ENCODE measurements at regions not wholly inside any gene's neighbourhood (a gene's known extent, or its start where the extent isn't known, plus 50 kb on each side); places are given as distances from the start of the nearest gene placed in this dataset.
A peak's percentile ranks its signal among the peaks of the same experiment; 100 is the strongest.
"Not testable (repeated sequence)": the region's sequence is repeated elsewhere in the genome, so short reads cannot be mapped to it uniquely, and the experiment has no call there.

DNA sequence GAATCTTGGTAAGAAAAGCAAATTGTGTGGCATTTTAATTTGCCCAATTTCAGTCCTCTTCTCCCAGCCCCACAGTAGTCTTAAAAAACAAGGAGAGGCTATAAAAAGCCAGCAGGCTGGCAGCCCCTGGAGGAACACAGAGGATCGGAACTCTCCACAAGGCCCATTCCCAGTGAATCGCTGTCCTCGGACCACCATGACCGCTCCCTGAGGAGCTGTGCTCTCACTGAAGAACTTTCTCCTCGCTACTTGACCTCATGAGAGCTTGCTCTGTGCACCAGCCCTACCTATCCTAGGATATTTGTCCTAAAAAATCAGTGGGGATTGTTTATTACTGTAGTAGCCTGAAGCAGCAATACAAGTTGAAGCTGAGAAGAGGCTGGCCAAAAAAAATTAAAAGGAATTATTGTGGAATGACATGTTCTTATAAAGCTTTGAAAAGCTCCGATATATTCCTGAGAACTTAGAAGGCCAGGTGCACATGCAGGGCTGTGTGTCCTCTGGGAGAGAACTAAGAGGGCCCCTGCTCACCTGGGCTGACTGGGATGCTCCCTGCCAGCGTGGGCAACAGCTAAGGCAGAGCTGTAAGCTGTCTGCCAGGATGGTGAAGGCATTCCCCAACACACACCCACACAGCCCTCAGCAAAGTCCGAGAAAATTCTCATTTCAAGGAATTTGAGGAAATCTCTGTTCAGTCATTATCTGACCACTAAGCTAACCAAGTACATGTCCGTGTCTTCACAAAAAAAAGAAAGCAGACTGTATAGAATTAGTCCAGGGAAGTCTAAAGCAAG is 148.8 kb upstream of the SFSWAP start:
- DNase-seq = no peak

DNA sequence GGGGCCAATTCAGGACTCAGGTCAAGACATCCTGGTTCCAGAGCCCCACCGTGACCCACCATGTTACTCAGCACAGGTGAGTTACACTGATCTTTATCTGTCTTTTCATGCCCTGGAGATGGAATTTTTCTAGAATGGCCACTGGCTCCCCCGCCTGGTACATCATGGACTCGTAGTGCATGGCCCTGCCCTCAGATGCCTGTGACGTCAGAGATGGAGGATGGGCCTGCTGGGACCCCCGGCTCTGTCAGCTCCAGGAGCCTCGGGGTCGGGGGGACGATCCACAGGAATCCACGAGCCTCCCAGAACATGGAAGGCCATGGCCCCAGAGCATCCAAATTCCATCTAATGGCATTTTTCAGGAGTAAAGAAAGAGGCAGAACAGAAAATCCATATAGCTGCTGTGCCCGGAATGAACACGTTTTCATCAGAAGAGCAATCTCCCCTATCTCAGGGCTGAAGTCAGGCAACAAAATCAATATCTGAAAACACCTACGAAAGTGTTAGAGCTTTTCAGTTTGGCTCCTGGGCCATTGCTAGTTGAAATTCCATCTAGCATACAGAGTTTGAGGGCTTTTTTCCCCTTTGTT is 146.7 kb upstream of the SFSWAP start:
- DNase-seq = peak; percentile 5

DNA sequence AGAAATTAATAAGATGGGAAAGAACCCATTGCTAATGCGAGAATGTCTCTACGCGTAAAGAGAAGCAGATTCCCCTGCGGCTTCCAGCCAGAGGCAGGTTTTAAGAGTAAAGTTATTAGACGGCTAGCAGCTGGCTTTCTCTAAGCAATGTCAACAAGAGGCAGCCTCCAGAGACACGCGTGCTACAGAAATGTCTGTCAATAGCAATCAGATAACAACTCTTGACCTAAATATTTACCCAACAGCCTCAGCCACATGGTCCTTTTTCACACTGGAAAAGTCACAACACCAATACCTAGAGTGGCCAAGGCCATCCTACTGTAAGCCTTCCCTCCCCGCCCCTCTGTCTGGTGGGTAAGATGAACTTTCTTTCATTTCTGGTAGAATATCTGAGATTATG is 146.0 kb upstream of the SFSWAP start:
- no peak for DNase-seq

DNA sequence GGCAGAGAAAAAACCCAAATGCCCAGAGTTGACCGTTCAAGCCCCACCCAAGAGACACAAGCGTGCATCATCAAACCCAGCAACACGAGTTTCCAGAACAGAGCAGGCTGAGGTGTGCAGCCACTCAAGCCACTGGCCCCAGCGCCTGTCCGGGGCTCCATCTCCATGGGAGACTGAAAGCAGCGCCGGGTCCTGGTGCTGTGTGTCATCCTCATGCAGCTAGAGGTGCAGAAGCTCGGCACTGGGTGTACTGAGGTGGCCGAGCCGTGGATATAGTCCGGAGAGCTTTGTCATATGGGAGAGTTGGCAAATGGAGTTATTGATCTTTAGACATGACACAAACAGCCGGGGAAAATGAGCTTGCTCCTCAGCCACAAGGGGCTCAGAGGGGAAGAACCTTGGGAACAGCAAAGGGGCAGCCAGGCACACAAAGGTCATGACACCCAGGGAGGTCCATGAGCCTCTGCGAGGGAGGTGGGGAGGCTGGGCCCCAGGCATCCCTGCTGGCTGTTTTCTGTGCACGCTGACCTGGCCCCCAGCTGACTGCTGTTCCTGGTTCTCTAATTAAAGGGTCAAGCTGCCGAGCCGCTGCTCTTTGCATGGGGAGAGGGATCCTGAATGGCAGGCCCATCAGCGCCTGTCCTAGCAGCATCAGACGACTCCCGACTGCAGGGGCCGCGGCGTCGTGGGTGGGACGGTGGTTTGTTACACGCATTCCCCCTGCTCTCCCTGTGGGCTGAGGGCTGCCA is 145.4 kb upstream of the SFSWAP start:
- DNase-seq = no peak

DNA sequence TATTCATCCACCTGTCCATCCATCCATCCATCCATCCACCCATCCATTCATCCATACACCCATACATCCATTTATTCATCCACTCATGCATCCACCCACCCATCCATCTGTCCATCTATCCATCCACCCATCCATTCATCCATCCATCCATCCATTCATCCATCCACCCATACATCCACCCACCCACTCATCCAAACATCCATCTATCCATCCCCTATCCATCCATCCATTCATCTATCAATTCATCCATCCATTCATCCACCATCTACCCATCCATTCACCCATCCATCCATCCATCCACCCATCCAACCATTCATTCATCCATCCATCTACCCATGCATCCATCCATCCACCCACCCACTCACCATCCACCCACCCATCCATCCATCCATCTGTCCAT is 142.6 kb upstream of the SFSWAP start:
- no peak for DNase-seq

DNA sequence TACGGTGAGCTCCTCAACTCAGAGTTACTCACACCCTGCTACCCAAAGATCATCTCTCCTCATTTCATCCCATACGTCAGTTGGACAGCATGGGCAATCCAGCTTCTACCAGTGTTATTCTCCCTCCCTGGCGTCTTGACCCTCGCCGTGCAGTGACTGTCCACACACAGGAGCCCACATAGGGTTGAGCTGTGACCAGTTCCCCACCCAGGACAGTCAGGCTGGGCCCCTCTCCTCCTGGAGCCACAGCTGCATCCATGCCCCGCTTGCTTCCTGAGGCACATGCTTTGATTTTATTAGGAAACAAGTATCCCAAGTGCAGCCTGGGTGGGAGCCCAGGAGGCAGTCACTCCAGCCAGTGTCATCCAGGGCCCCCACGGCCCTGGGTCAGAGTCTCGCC is 140.3 kb upstream of the SFSWAP start:
- DNase-seq = no peak

DNA sequence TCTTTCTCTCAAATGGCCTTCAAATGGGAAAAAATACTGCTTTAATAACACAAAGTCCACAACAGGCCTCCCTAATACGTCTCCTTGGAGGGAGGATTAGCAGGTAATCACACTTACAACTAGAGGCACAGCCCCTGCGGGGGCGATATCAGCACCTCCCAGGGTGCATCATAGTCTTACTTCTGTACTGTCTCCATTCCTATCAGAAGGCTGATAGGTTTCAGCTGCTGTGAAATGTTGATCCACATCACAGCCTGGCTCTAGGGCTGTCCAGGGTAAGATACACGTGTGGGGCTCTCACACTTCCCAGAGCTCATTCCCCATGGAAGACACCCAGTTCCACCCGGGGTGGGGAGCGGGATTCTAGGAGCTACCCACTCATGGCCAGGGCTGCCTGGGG is 139.1 kb upstream of the SFSWAP start:
- DNase-seq = no peak

DNA sequence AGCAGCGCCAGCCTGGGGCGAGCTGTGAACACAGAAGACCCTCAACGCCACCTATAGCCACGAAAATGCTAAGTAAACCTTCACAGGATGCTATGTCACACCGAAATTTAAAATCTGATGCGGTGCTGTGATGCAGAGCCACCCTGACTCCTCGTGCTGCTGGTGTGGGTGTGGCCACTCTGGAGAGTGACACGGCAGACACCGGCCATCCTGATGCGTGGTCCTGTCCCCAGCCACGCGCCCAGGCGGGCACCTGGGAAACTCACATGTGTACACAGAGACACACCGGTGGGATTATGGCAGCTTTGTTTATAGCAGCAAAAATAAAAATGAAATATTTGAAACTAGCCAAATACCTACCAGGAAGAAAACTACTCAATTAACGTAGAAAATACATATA is 138.3 kb upstream of the SFSWAP start:
- no peak for DNase-seq

DNA sequence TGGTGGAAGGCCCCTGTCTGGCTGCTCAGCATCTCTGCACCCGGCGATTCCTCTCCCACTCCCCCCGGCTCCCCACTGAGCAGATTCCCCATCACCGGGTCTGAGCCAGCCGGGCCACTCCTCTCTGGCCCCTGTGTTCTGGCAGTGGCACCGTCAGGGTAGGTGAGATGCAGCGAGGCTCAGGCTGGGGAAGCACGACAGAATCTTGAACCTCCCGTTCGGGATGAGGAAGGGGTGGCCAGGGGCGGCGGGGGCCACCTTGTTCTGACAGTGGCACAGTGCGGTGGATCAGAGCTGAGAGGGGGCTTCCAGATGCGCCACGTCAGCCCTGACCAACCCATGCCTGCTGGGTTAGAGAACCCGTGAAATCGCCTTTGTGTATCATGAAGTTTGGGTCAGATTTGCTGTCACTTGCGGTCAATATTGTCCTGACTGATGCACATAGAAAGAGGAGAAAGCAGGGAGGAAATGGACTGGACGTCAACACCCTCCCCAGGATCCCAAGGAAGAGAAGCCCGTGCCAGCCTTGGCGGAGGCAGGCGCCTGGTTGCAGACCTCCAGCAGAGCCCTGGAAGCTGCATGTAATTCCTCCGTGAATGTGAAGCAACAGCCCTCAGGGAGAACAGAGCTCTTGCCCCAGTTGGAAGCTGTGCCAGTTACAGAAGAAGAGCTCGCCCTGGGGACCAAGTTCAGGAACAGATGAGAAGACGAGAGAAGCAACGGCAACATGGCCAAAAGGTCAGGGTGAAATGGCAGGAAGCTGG is 137.1 kb upstream of the SFSWAP start:
- no peak for DNase-seq

DNA sequence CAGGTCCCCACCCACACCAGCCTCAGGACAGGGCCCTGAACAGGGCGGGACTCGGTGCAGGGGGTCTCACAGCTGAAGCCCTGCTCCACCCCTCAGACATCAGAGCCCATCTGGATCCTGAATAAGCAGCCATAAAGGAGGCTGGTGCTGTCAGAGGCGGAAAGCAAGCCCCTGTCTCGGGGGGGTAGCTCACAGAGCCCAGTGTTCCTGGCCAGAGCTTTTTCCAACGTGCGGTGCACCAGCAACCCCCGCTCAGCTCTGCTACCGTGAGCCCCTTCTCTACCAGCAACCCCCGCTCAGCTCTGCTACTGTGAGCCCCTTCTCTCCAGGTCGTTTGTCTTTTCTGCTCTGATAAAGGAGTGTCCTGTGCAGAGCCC is 136.5 kb upstream of the SFSWAP start:
- no peak for DNase-seq

DNA sequence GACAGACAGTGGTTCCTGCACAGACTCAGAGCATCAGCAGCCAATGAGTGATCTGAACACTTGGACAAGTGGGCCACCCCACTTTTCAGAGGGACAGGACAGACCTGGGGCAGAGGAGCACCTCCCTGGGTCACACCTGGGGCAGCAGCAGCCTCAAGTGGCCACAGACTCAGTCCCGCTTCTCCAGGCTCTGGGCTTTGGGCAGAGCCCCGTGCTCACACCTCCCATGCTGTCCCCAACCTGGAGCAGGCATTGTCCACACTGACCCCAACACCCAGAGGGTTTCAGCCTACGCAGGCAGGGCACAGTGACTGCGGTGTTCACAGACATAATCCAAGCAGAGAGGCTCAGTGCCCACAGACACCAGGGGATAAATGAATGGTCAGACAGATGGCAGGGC is 135.5 kb upstream of the SFSWAP start:
- no peak for DNase-seq

DNA sequence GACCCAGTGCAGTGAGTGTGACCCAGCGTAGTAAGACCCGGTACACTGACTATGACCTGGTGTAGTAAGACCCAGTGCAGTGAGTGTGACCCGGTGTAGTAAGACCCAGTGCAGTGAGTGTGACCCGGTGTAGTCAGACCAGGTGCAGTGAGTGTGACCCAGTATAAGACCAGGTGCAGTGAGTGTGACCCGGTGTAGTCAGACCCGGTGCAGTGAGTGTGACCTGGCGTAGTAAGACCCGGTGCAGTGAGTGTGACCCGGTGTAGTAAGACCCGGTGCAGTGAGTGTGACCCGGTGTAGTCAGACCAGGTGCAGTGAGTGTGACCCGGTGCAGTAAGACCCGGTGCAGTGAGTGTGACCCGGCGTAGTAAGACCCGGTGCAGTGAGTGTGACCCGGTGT is 134.2 kb upstream of the SFSWAP start:
- DNase-seq = not testable (repeated sequence)

DNA sequence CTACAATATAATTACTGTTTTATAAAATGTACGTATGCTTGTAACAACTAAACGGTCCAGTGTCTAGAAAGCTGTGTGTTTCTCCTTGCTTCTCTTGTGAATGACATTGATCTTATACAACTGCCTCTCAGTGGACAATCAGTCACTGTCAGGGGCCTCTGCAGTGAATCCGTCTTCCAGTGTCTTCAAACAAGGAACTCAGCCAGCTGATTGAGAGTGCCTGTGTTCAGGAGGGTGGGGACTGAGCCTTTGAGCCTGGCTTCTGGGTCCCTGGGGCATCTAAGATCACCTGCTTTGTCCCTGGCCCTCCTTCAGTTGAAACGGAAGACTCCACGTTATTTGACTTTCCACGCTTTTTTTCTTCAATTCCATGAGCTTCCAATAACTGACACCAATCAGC is 133.1 kb upstream of the SFSWAP start:
- no peak for DNase-seq

DNA sequence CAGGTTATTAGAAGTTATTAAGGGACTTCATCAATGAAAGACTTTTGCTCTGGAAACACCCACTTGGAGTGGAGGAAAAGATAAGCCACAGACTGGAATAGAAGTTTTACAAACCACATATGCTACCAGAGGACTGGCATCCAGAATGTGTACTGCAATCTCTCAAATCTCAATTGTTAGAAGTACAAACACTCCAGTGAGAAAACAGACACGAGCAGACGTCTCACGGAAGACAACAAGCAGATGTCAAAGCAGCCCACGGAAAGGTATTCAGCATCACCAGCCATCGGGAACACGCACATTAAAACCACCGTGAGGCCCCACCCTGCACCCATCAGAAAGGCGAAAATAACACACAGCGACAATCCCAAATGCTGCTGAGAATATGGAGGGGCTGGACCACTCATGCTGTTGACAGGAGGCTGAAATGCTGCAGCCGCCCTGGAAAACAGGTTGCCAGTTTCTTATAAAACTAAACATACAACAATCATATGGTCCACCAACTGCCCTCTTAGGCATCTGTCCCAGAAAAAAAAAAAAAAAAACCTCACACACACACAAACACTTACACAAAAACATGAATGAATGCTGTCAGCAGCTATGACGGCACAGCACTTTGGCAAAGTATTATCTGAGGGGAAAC is 131.9 kb upstream of the SFSWAP start:
- no peak for DNase-seq

DNA sequence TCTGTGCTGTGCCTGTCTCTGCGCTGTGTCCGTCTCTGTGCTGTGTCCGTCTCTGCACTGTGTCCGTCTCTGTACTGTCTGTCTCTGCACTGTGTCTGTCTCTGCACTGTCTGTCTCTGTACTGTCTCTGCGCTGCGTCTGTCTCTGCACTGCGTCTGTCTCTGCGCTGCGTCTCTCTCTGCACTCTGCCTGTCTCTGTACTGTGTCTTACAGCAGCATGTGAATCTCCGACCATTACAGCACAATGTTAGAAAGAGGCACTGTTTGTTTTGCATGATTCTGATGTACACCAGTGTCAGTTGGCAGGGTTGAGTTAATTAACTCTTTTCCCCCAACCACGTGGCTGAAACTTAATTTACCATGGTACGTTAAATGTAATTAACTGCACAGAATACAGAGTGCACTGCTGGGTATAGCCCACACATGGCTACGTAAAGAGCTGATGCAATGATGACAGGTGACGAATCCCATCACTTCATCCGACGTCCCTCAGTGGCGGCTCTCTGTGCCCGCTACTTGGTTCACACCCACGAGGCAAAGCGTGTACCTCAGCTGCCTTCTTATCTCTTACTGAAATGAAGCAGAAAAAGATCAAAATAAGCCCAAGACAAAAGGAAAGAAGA is 127.7 kb upstream of the SFSWAP start:
- DNase-seq = no peak

DNA sequence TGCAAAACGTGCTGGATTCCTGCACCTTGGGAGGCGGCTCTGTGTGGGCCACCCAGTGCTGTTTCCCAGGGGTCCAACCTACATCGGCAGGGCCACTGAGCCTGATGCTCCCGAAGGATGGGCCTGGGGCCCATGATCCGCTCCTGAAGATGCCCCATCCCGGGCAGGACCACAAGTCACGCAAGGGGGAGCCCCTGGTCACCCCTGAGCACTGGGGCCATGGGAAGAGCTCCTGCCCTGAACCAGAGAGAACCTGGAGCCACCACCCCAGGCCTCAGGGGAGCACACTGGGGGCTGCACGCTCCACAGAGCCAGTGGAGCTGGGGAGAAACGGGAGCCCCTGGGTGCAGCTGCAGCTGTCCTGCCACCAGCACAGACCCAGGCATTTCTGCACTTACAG is 124.6 kb upstream of the SFSWAP start:
- no peak for DNase-seq

DNA sequence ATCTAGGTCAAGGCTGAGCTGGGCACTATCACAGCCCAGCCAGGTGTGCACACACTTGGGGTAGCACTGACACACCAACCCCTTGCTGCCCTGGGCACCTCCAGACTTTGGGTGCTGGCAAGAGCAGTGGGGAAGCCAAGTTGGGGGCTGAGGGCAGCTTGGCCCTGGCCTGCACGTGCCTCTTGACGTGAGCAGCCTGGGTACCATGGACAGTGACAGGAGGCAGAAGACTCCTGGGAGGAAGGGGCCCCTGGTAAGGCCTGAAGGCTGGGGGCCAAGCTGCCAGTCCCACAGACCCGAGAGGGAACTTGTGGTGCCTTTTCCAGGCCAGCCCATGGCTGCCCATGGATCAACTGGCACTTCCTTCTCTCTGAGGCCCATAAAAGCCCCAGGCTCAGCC is 124.1 kb upstream of the SFSWAP start:
- no peak for DNase-seq

DNA sequence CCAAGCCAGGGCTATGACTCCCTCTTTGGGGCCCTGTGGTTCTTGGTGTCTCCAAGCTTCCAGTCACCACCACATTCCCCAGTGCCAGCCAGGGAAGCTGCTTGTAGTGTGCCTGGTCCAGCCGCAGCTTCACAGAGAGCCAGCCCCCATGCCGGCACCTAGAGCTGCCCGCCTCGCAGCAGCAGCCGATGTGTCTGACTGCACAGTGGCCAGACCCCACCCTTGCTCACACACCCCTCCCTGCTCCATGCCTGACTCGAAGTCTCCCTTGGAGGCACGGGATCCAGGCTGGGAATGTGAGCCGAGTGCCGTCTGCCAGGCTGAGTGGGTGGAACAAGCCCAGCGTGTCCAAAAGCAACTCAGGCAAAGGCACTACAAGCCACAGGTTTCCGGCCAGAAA is 123.3 kb upstream of the SFSWAP start:
- DNase-seq = no peak

DNA sequence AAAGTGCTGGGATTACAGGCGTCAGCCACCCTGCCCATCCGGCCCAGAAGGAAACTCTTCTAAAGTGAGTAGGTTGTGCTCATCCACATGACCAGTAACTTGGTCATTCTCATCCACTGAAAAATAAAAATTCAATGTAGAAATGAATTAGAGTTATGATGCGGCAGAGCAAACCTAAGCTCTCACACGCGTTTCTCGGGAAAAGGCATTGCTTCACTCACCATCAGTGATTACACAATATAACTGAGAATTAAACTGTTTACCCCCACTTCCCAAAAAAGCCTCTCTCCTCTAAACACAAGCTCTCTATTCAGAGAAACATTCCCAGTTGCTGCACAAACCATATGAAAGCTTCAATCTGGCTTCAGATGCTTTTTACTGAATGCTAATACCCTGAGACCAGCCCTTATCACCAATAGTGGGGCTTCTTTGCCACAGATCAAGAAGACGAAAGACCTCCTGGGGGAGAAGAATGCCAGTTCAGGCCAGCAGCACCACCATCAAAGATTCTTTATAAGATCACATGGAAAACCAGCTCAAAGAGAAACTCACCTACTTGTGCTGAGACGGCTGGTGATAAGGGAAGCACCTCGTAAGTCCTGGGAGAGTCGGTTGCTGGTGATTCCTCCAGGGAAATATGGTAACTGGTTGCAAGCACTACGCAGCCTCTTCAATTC is 121.5 kb upstream of the SFSWAP start:
- DNase-seq = no peak

DNA sequence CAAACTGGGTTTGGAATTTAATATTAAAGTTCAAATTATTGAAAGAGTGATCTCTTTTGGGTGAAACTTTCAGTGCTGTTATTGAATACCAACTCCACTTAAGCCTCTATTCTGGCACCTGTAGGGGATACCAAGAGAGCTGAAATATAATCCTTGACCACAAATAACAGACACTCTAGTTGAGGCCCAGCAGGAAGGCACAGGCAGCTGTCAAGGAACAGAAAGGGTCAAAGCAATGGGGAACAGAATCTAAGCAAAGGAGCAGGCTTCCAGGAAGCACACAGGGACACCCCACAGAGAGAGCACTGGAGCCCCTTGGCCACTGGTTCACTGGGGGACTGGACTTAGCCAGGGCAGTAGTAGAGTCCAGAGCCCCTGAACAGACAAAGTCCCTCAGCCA is 120.9 kb upstream of the SFSWAP start:
- DNase-seq = no peak

DNA sequence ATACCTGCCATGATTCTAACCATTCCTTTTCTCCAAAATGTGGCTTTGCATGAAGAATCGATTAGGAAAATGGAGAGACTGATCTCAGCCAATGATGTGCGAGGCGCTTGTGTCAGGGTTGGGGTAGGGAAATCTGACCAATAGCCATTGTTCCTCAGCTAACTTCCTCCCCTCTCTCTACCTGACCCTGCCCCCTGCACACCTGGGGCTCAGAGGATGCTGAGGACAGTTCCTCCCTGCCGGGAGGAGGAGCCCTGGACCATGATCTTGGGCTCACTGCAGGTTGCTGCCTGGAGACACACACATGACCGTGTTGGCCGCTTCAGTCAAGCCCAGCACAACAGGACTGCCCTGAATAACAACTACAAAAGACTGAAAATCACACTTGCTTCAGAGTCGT is 119.8 kb upstream of the SFSWAP start:
- DNase-seq = no peak

Measured in CD4-positive, alpha-beta T cell treated with Interleukin-21 for 1 hour (primary cell).